Stimulated activated CD4-positive, alpha-beta T cell treated with anti-CD3 and anti-CD28 coated beads, Interleukin-4, amount 100 ng/mL, for 48 hours (primary cell): ENCODE measurements at regions not wholly inside any gene's neighbourhood (a gene's known extent, or its start where the extent isn't known, plus 50 kb on each side); places are given as distances from the start of the nearest gene placed in this dataset.
"Not testable (repeated sequence)": the region's sequence is repeated elsewhere in the genome, so short reads cannot be mapped to it uniquely, and the experiment has no call there.

Experiments used
- DNase-seq, 2 donors: peaks; one replicate each; pipeline ENCODE4 v3.0.0-alpha.2; 2020; ENCODE audit warnings: low read depth in 2 of 2

DNA sequence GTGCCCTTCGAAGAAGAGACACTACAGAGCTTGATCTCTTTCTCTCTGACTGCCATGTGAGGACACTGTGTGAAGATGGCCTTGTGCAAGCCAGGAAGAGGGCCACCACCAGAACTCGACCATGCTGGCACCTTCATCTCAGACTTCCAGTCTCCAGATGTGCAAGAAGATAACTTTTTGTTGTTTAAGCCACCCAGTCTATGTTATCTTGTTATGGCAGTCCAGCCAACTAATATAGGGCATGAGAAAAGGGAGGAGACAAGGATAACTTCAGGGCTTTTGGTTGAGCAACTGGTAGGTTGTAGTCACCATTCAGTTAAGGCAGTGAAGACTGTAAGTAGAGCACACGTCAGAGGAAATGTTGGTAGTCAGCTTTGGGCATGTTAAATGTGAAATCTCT is 515.5 kb downstream of the CSNK1G3 start:
- DNase-seq, result no peak

DNA sequence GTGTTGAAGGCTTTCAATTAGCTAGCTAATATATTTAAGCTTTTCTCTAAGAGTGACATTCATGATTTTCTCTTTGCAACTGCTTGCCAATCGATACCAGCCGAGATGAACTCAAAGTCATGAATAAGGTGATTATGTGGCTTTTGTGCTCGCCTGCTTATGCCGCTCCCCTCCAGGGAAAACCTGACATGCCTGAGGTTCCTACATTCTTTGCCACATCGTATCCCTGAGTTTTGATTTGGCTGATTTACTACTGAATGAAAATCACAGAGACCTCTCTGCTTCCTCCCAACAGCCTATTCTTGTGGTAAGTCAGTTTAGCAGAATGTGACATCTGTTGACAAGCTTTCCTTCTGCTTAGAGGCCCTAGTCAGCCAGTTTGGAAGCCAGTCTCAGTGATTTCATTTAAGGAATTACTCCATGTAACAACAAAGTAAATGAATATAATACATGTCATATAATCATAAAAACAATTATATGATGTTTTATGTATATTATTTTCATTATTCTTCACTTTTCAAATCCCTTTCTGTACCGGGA is 513.4 kb downstream of the CSNK1G3 start:
- no peak for DNase-seq

DNA sequence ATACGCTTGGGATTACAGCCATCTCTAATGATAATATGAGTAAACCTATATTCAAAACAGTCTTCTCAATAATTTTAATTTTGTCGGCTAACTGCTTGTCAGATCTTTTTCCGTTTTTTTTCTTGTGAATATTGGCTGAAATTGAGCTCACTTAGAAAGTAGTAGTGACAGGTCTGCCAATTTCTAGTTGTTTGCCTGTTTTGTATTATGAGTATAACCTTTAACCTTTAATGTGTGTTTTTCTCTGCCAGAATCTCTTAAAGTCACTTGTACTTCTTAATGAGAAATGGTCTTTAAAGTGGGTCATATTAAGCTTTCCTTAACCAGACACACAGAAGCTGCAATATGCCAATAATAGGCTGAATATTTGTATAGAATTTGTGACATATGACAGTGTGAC is 511.0 kb downstream of the CSNK1G3 start:
- no peak for DNase-seq

- no peak for DNase-seq
Observed at GRCh38 chr5:124021776-124022175, 509.8 kb downstream of the CSNK1G3 start.

DNA sequence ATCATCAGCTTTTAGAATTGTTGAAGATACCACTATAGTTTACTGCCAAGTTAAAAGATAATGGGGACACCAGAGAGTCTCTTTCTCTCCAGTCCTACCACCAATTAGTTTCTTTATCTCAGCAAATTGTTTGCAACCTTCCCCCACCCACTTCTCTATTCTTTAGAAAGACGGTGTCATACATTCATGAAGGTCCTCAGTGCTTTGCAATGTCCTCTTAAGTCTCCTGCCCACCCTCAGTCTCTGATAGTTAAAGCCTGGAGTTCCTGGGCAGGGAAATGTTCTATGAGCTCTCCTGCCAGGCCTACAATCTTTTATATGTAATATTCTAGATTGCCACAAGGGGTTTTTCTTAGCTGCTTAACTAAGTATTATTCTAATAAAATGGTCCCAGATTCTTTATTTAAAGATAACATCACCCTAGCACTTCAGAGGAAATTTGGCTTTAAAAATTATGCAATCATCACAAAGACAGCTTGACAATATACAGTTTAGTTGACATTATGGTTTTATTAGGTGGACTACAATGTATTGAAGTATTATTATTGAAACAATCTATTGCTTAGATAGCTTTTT is 509.2 kb downstream of the CSNK1G3 start:
- DNase-seq, result no peak

DNA sequence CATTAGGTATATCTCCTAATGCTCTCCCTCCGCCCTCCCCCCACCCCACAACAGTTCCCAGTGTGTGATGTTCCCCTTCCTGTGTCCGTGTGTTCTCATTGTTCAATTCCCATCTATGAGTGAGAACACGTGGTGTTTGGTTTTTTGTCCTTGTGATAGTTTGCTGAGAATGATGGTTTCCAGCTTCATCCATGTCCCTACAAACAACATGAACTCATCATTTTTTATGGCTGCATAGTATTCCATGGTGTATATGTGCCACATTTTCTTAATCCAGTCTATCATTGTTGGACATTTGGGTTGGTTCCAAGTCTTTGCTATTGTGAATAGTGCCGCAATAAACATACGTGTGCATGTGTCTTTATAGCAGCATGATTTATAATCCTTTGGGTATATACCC is 505.3 kb downstream of the CSNK1G3 start:
- DNase-seq, result not testable (repeated sequence)

DNA sequence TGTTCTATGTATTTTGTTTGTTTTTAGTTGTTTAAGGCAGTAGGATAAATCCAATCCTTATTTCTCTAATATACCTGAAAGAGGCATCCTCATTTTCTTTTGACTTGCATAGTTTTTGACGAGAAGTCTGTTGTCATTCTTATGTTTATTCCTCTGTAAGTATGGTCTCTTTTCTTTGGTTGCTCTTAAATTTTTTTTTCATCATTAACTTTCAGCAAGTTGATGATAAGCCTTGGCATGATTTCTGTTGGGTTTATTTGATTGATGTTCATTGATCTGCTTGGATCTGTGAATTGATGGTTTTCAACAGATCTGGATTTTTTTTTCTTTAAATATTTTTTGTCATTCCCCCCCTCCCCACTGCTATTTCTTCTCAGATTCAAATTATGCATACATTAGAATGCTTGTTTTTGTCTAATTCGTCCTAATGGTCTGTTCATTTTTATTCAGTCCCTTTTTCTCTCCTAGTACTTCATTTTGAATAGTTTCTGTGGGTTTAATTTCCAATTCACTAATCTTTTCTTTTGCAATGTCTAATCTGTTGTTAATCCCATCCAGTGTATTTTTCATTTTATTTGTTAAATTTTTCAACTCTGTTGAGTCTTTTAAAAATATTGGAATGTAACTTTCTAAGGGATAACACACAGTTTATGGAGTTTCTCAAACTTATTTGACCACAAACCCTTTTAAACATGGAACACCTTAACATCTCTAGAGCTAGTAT is 495.9 kb downstream of the CSNK1G3 start:
- DNase-seq, result no peak

- DNase-seq, result no peak
Observed at GRCh38 chr5:124001036-124001615, 489.1 kb downstream of the CSNK1G3 start.

GRCh38 chr5:124000538-124000937 is 488.6 kb downstream of the CSNK1G3 start:
- DNase-seq, result no peak

DNA sequence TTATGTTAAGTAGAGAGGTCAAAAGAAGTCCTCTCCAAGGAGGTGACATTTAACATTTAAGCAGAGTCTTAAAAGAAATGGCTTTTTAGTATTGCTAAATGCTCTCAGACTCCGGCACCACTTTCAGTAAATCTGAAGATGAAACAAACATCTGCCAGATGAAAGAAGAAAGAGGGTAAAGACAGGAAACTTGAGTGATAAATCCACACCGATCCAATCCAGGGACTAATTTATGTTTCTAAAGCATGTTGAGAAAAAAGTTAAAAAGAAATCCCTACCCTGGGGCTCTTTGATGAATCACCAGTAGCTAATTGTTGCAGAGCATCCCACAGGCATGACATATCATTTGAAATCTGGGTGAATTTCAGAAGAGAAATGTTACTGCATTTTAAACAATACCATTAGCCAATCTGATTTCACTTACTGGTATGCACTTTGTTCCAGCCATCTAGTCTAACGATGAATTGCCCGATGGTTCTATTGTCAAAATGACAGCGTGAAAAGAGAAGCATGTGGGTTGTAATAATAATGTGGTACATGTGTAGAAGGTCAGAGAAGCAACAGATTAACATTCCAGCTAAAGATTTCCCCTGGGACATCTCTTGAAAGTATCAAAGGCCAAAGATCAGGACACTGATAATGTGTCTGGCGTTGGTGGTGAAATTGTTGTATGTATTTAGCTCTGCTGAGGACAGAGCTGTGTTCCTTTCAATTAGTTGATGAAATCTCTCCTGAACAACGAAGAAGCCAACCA is 485.7 kb downstream of the CSNK1G3 start:
- DNase-seq, result no peak

GRCh38 chr5:123997064-123997461 is 485.1 kb downstream of the CSNK1G3 start:
- no peak for DNase-seq

DNA sequence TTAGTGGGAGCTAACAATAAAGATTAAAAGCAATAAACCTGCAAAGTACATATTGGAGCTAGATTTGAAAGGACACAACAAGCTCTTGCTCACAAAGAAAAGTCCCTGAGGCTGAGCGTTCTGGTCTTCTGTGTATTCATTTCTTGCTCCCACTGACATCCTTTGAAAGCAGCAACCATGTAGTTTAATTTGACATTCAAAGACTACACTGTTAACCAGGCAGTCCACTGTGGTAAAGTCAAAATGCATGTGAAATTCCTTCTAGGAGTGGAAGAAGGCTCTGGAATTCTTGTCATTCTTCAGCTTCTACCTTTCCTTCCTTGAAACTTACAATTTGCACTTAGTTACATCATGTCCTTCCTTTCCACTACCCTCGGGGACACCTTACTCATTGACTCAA is 480.7 kb downstream of the CSNK1G3 start:
- no peak for DNase-seq

- DNase-seq, result no peak
Observed at GRCh38 chr5:123987956-123988355, 476.0 kb downstream of the CSNK1G3 start.

- no peak for DNase-seq
Observed at GRCh38 chr5:123976379-123977033, 464.5 kb downstream of the CSNK1G3 start.

DNA sequence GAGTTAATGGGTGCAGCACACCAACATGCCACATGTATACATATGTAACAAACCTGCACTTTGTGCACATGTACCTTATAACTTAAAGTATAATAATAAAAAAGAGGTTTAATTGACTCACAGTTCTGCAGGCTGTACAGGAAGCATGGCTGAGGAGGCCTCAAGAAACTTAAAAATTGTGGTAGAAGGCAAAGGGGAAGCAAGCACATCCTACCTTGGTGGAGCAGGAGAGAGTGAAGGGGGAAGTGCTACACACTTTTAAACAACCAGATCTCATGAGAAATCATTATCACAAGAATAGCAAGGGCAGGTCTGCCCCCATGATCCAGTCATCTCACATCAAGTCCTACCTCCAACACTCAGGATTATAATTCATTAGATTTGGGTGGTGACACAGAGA is 463.5 kb downstream of the CSNK1G3 start:
- DNase-seq, result not testable (repeated sequence)

DNA sequence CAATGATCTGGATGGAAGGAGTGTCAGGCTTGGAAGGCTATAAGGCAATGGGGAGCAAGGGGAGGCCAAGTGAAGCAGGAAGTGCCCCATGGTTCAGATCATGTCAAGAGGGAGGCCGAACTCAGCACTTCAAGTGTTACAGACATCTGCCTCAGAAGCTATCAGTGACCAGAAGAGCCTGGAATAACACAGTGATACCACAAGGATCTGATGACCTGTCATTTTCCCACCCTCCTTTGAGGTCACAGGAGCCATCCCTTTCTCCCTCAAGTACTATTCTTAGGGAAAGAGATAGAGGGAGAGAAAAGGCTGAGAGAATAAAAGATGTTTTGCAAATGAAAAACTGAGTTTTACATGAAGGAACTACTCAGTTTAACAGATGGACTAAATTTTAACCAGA is 454.8 kb downstream of the CSNK1G3 start:
- no peak for DNase-seq

DNA sequence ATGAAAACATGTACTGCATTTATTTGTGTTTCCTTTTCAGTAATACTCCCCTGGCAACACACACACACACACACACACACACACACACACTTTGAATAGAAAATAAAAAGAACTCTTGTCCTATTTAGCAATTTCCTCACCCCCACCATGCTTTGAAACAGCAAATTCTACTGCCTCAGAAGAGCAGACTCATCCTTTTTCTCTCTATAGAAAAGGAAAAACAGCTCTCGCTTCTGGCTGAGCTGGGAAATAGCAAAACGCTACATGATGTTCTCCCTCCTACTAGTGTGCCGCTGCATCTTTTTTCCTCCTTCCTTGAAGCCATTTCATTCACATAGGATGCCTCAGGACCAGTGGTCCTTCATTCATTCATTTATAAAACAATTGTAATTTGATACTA is 453.6 kb downstream of the CSNK1G3 start:
- DNase-seq, result no peak

DNA sequence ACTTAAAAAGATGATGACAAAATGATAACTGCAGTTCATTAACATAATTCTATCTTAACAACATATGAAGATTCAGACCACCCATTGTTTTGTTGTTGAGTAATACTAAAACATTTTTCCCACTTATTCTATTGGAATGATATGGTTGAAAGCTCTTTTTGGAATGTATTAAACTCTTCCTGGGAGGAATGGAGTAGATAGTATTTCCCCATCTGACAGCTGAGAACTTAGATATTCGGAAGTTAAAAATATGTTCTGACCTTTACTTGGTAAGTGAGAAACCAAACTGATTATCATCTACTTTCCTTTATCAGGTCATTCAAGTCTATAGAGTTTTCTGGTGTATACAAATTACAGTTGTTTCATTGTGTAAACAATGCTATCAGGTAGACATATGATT is 452.9 kb downstream of the CSNK1G3 start:
- DNase-seq, result no peak

- DNase-seq, result no peak
Observed at GRCh38 chr5:123960526-123960925, 448.5 kb downstream of the CSNK1G3 start.

- DNase-seq, result no peak
Observed at GRCh38 chr5:123951582-123951977, 439.6 kb downstream of the CSNK1G3 start.

DNA sequence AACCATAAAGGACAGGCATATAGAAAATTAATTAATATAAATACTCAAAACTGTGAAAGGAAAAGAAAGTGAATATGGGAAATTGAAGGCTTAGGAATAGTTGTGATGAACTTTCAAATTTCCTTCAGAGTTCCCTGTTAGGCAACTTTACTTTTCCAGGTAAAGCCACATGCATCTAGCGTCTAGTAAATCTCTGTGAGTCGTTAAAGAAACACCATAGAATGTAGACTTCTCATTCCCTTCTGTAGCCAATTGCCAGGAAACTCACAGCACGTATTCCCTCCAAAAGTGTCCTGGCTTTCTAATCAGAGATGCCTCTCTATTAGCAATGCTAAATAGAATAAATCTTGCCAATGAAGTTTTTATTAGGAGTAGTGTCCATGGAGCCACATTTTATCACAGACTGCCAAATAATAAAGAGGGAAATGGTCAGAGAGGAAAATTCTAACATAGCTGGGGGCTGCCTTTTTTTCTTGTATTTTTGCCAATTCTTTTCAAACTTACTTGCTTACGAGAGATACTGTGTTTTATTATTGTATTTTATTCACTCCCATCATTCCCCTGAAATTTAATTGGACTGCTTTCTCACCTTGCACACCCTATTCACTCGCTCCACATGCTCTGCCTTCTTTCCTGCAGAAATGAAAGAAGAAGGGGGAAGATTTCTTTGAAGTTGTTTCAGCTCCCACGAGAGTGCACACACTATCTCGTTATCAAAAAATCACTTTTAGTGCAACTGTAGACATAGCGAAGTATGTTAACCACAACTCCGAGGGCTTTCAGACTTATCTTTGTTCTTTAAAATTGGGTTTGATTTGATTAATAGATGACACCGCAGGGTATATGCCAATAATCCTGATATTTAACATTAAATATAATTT is 439.0 kb downstream of the CSNK1G3 start:
- DNase-seq, result no peak
